ENCODE measurements at regions not wholly inside any gene's neighbourhood (a gene's known extent, or its start where the extent isn't known, plus 50 kb on each side); places are given as distances from the start of the nearest gene placed in this dataset.
"Not testable (repeated sequence)": the region's sequence is repeated elsewhere in the genome, so short reads cannot be mapped to it uniquely, and the experiment has no call there.

GRCh38 chr1:38151399-38151798, 104.8 kb upstream of the POU3F1 start:
- H3K4me3 ChIP-seq (ENCODE audit: low read depth, low read length): no peak overlapping the region
- no peak for TF ChIP-seq CTCF (conservative IDR thresholded peaks at IDR 0.05; ENCODE audit: low read depth, low read length)
- DNase-seq (ENCODE audit: low read depth): no peak

GRCh38 chr1:38146079-38146478, 99.5 kb upstream of the POU3F1 start:
- DNase-seq (ENCODE audit: low read depth); H3K4me3 ChIP-seq (ENCODE audit: low read depth, low read length): not testable (repeated sequence)

- no peak overlapping the region for H3K4me3 ChIP-seq (ENCODE audit: low read depth, low read length)
- no peak for TF ChIP-seq CTCF (conservative IDR thresholded peaks at IDR 0.05; ENCODE audit: low read depth, low read length)
- DNase-seq (ENCODE audit: low read depth): no peak
These were observed 96.0 kb upstream of the POU3F1 start for GRCh38 chr1:38142606-38143005.

GRCh38 chr1:38141483-38141882, 94.9 kb upstream of the POU3F1 start:
- no peak for TF ChIP-seq CTCF (conservative IDR thresholded peaks at IDR 0.05; ENCODE audit: low read depth, low read length)
- no peak overlapping the region for H3K4me3 ChIP-seq (ENCODE audit: low read depth, low read length)
- DNase-seq (ENCODE audit: low read depth): no peak

GRCh38 chr1:38139738-38140487, 93.3 kb upstream of the POU3F1 start:
- no peak for TF ChIP-seq CTCF (conservative IDR thresholded peaks at IDR 0.05; ENCODE audit: low read depth, low read length)
- peak; percentile 11 for DNase-seq (ENCODE audit: low read depth)
- H3K4me3 ChIP-seq (ENCODE audit: low read depth, low read length): no peak overlapping the region

GRCh38 chr1:38138498-38139233, 92.1 kb upstream of the POU3F1 start:
- TF ChIP-seq CTCF (conservative IDR thresholded peaks at IDR 0.05; ENCODE audit: low read depth, low read length): peak; percentile 29
- H3K4me3 ChIP-seq (ENCODE audit: low read depth, low read length): no peak overlapping the region
- peak; percentile 91 for DNase-seq (ENCODE audit: low read depth)

GRCh38 chr1:38137164-38137563, 90.6 kb upstream of the POU3F1 start:
- TF ChIP-seq CTCF (conservative IDR thresholded peaks at IDR 0.05; ENCODE audit: low read depth, low read length): no peak
- H3K4me3 ChIP-seq (ENCODE audit: low read depth, low read length): no peak overlapping the region
- no peak for DNase-seq (ENCODE audit: low read depth)
